Fibroblast of mammary gland (primary cell): ENCODE measurements at regions not wholly inside any gene's neighbourhood (a gene's known extent, or its start where the extent isn't known, plus 50 kb on each side); places are given as distances from the start of the nearest gene placed in this dataset.
A peak's percentile ranks its signal among the peaks of the same experiment; 100 is the strongest.

ENCODE experiments used
- DNase-seq: peaks from one replicate; pipeline ENCODE4 v3.0.0-alpha.2; 2010; ENCODE audit warnings: low read depth
- H3K4me3 ChIP-seq: 2 replicates; pipeline ENCODE4 v1.5.1; 2011; ENCODE audit warnings: low read depth, mild to moderate bottlenecking, low read length, moderate library complexity; ENCODE audit not compliant: control insufficient read depth
- CTCF ChIP-seq: conservative IDR thresholded peaks from 2 replicates; pipeline ENCODE4 v1.5.1; 2011; ENCODE audit warnings: low read depth, low read length, inconsistent platforms; ENCODE audit not compliant: control insufficient read depth, insufficient read depth

DNA sequence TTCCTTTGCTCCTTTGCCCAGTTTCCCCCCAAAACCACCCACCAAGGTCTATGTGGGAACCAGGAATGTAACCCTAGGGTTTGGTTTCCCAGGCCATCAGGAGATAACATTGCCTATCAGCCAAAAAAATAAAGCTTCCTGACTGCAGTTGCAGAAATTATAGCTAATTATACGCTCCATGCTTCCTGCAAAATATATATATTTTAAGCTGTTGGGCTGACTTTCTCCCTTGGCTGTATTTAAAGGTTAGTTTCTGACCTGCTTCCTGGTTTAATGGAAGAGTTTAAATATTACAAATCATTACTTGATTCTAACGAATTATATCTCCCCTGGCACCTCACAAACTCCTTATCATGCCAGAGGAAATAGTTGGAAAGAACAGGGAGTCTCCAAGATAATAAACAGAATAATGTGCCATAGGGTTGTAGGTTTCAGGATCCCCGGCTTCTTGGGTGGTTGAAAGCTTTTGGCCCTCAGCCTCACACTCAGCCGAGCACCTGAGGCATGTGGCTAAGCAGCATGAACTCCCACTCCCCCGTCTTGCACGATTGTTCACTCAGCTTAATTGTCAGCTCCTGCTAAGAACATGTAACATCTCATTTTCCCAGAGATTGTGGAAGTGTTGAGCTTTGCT lies 79.9 kb downstream of the FZD1 start:
- no peak overlapping the region for H3K4me3 ChIP-seq
- DNase-seq: no peak
- TF ChIP-seq CTCF: no peak

- TF ChIP-seq CTCF: no peak
- H3K4me3 ChIP-seq: no peak overlapping the region
- DNase-seq: no peak
Observed at GRCh38 chr7:91344911-91345310, 80.7 kb downstream of the FZD1 start.

DNA sequence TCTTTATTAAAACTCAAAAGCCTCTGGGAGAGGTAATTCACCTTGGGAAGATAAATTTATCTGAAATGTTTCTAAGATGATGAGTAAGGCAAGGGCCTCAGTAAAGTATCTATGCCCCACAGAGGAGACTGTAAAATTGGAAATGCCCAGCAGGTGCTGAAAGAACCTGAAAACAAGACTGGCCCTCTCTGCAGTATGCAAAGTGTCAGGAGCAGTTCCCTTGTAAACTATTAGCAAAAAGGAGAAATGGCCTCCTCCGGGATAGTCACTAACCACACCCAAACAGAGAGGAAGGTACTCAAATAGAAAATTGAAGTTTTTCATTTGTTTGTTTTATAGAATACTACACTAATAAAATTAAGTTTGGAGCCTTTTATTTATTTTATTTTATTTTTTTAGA lies 81.2 kb downstream of the FZD1 start:
- TF ChIP-seq CTCF: no peak
- H3K4me3 ChIP-seq: no peak overlapping the region
- no peak for DNase-seq

- DNase-seq: no peak
- TF ChIP-seq CTCF: no peak
Observed at GRCh38 chr7:91346426-91346825, 82.2 kb downstream of the FZD1 start.

DNA sequence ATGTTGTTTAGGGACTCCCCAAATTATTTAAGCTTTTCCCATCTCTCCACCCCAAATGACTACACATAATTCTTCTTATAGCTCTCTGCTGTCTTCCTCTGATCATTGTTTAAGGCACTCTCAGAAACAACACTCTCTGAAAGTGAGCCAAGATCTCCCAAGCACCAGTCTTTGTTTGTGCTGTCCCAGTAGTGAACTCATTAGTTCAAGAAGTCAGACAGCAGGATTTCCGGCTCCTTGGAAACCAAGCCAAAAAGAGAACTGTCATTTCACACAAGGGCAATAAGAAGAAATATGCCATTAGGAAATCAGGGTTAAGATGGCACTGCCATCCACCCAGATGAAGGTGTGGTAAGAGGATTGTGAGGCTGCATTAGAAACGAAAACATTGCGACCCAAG lies 83.1 kb downstream of the FZD1 start:
- no peak overlapping the region for H3K4me3 ChIP-seq
- no peak for TF ChIP-seq CTCF
- peak; percentile 14 for DNase-seq

More at GRCh38 chr7:91346426-91346825, 82.2 kb downstream of the FZD1 start:
- H3K4me3 ChIP-seq: no peak overlapping the region

- no peak overlapping the region for H3K4me3 ChIP-seq
- peak; percentile 63 for DNase-seq
Observed at GRCh38 chr7:91348711-91349110, 84.5 kb downstream of the FZD1 start.

More at GRCh38 chr7:91348711-91349110, 84.5 kb downstream of the FZD1 start:
- TF ChIP-seq CTCF: no peak
